IPS-NIHi11 (cell line): ENCODE measurements at regions not wholly inside any gene's neighbourhood (a gene's known extent, or its start where the extent isn't known, plus 50 kb on each side); places are given as distances from the start of the nearest gene placed in this dataset.

Experiments
- DNase-seq: peaks from one replicate; pipeline ENCODE4 v3.0.0; 2012; ENCODE audit warnings: mixed read lengths, low spot score

- no peak for DNase-seq
Observed at GRCh38 chr18:7349181-7349837, 118.4 kb downstream of the LRRC30 start.

GRCh38 chr18:7358989-7359726, 128.3 kb downstream of the LRRC30 start:
- DNase-seq: no peak

- DNase-seq: no peak
Observed at GRCh38 chr18:7360606-7361170, 129.8 kb downstream of the LRRC30 start.

- no peak for DNase-seq
Observed at GRCh38 chr18:7363338-7363737, 132.4 kb downstream of the LRRC30 start.

- DNase-seq: no peak
Observed at GRCh38 chr18:7366597-7366996, 135.7 kb downstream of the LRRC30 start.

GRCh38 chr18:7367336-7367735, 136.4 kb downstream of the LRRC30 start:
- DNase-seq: peak; percentile 21

- no peak for DNase-seq
Observed at GRCh38 chr18:7369006-7369405, 138.1 kb downstream of the LRRC30 start.

- DNase-seq: no peak
Observed at GRCh38 chr18:7370375-7370774, 139.5 kb downstream of the LRRC30 start.

- no peak for DNase-seq
Observed at GRCh38 chr18:7370802-7371201, 139.9 kb downstream of the LRRC30 start.

GRCh38 chr18:7373441-7373840, 142.6 kb downstream of the LRRC30 start:
- no peak for DNase-seq

- no peak for DNase-seq
Observed at GRCh38 chr18:7381307-7381706, 150.4 kb downstream of the LRRC30 start.

- no peak for DNase-seq
Observed at GRCh38 chr18:7382328-7383001, 151.6 kb downstream of the LRRC30 start.

GRCh38 chr18:7383002-7383980, 152.4 kb downstream of the LRRC30 start:
- DNase-seq: no peak

GRCh38 chr18:7388741-7389140, 157.9 kb downstream of the LRRC30 start:
- DNase-seq: no peak

- DNase-seq: no peak
Observed at GRCh38 chr18:7390731-7391492, 160.0 kb downstream of the LRRC30 start.

GRCh38 chr18:7393080-7393479, 162.2 kb downstream of the LRRC30 start:
- no peak for DNase-seq

GRCh38 chr18:7394050-7394659, 163.3 kb downstream of the LRRC30 start:
- no peak for DNase-seq

- no peak for DNase-seq
Observed at GRCh38 chr18:7395566-7395965, 164.7 kb downstream of the LRRC30 start.

GRCh38 chr18:7413906-7414305, 153.2 kb upstream of the PTPRM start:
- DNase-seq: no peak

- DNase-seq: no peak
Observed at GRCh38 chr18:7414459-7414858, 152.7 kb upstream of the PTPRM start.
